ENCODE measurements at regions not wholly inside any gene's neighbourhood (a gene's known extent, or its start where the extent isn't known, plus 50 kb on each side); places are given as distances from the start of the nearest gene placed in this dataset. TPM values are rescaled to one million over a fixed set of nuclear protein-coding genes. Genes with fewer than 3 reads are reported as not detected.

- no peaks in the 10 kb centered on the region for H3K27me3 ChIP-seq
- 18 to 27% methylated on average over 3 of the region's 3 CpGs for WGBS, 2 donors
- intact Hi-C loops (cut with DNase I), result no loop called here
- DNase-seq, result no peak
- H3K9me3 ChIP-seq, result no peaks in the 10 kb centered on the region
- no peaks in the 10 kb centered on the region for H3K36me3 ChIP-seq
- no peak overlapping the region for H3K4me3 ChIP-seq (replicated peaks in 1 of 3)
- H3K27ac ChIP-seq, result no peak overlapping the region
- no peaks in the 10 kb centered on the region for H3K4me1 ChIP-seq
- TF ChIP-seq CTCF (IDR thresholded peaks at IDR 0.05) (no peak), POLR2A (IDR thresholded peaks at IDR 0.05) (no peak)
Observed at GRCh38 chr5:7330256-7330655, 65.7 kb upstream of the ADCY2 start.

DNA sequence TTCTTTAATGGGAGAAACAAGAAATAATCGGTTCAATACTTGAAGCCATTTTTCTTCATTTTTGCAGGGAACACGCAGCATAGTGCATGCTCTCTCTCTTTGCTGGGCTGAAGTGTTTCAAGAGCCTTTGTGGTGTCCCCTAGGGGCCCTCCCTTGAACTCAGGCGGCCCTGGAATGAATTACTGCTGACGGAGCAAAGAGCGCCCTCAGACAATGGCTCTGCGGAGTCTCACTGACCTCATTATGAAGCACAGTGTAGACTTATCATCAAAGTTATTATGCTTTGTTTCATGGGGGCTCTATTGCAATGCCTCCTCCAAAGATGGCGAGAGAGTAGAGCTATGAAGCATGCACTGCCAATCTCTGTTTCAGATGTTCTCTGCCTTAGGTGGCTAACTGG, 64.8 kb upstream of the ADCY2 start:
- no peaks in the 10 kb centered on the region for H3K4me1 ChIP-seq
- H3K9me3 ChIP-seq, result no peaks in the 10 kb centered on the region
- TF ChIP-seq CTCF (IDR thresholded peaks at IDR 0.05), result no peak
- TF ChIP-seq POLR2A (IDR thresholded peaks at IDR 0.05), result no peak
- no peak for DNase-seq
- no peak overlapping the region for H3K4me3 ChIP-seq (replicated peaks in 1 of 3)
- no peak overlapping the region for H3K27ac ChIP-seq
- H3K36me3 ChIP-seq, result no peaks in the 10 kb centered on the region
- no peaks in the 10 kb centered on the region for H3K27me3 ChIP-seq
- intact Hi-C loops (cut with DNase I), result no loop called here
- 36 to 50% methylated on average over 7 of the region's 7 CpGs for WGBS, 2 donors

Small RNA genes lying in the stretch of these regions (microRNA-seq; reads per million reads assigned to microRNA genes)
- not detected for gene MIR4278

Small RNA genes lying in the stretch of these regions (small RNA-seq; reads per million reads assigned to genes)
- gene RF00017 (not detected), gene RNA5SP176 (not detected)
